HG02678 (cell line): ENCODE measurements at regions not wholly inside any gene's neighbourhood (a gene's known extent, or its start where the extent isn't known, plus 50 kb on each side); places are given as distances from the start of the nearest gene placed in this dataset.
A peak's percentile ranks its signal among the peaks of the same experiment; 100 is the strongest.
"Not testable (repeated sequence)": the region's sequence is repeated elsewhere in the genome, so short reads cannot be mapped to it uniquely, and the experiment has no call there.

Experiments
- ATAC-seq: cut with Tn5 transposase; IDR thresholded peaks from one replicate; pipeline ENCODE4 v1.9.1; 2021; ENCODE audit warnings: mild to moderate bottlenecking, moderate library complexity; ENCODE audit not compliant: unreplicated experiment

GRCh38 chr6:51121380-51121976, 302.8 kb downstream of the TFAP2B start:
- not testable (repeated sequence) for ATAC-seq

DNA sequence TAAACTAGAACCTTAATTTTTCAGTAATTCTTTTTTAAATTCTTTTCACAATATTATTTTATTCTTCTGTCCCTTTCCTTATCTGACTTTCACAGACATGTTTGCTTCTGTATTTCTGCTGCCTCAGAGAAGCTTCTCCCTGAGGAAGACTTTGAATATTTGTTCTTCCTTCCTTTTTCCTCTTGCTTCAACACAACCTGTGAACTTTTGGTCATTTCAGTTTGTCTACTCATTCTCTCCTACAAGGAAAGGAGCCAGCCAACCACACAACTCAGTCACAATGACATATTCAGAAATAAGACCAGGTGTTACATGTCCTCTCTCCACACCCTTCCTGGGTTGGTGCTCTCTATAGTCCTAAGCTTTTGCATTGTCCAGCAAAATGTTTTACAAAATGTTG, 310.4 kb downstream of the TFAP2B start:
- ATAC-seq, result no peak

GRCh38 chr6:51137777-51138176, 319.1 kb downstream of the TFAP2B start:
- ATAC-seq, result no peak

DNA sequence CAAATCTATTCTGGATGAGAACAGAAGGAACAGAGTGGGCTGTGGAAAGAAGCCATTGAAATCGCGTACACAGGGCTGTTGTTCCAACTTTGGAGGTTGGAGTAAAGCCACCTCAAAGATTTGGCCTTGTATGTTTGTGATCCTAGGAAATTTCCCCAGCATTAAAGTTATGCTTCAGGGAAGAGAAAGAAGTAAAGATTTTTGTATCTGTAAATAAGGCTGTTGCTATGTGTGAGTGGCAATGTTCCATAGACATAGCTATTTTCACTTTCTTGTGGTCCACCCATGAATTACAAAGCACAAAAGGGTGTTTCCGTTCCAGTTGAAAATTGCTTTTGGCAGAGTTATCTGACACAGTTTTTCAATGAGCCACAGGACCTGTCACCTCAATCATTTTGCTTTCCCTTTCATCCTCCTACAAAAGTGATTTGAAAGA, 321.3 kb downstream of the TFAP2B start:
- ATAC-seq, result no peak

DNA sequence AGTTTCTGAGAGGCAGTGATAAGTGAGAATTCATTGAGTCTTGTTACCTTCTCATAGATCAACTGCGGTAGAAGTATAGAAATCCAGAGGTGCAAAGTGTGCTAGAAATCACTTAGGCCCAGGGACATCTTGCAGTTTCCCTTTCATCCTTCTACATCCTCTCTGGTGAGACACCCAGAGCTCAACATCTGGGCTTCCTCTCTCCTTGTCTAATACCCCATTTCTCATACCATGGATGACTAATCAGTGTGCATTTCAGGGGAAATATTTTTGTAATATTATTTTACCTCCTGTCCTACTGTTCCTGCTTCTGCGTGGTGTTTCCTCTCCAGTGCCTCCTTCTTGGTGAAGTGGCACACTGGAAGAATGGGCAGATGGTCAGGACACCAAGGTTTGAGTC, 322.4 kb downstream of the TFAP2B start:
- no peak for ATAC-seq

- ATAC-seq, result no peak
Measured at GRCh38 chr6:51147756-51148155, 329.1 kb downstream of the TFAP2B start.

DNA sequence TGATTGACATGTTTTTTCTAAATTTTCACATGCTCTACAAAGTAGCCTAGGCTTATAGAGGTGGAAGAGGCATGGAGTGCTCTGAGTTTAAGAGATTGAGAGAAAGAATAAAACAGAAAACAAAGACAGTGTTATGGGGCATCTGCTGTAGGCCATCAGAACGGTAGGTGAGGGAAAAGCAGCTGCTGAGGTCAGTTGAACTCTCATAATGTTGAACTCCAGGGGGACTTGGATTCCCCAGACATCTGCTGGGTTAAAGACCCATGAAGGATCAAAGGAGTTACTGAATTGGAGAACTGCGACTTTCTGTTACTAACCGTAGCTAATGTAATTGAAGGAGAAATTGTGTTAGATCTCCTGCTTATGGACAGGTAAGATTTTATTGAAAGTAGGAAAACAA, 333.9 kb downstream of the TFAP2B start:
- no peak for ATAC-seq

GRCh38 chr6:51153109-51153508, 334.4 kb downstream of the TFAP2B start:
- ATAC-seq, result no peak

GRCh38 chr6:51154925-51155324, 336.3 kb downstream of the TFAP2B start:
- ATAC-seq, result not testable (repeated sequence)

DNA sequence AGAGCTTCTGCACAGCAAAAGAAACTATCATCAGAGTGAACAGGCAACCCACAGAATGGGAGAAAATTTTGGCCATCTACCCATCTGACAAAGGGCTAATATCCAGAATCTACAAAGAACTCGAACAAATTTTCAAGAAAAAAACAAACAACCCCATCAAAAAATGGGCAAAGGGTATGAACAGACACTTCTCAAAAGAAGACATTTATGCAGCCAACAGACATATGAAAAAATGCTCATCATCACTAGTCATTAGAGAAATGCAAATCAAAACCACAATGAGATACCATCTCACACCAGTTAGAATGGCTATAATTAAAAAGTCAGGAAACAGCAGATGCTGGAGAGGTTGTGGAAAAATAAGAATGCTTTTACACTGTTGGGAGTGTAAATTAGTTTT, 340.6 kb downstream of the TFAP2B start:
- not testable (repeated sequence) for ATAC-seq

GRCh38 chr6:51161752-51162151, 343.1 kb downstream of the TFAP2B start:
- no peak for ATAC-seq

DNA sequence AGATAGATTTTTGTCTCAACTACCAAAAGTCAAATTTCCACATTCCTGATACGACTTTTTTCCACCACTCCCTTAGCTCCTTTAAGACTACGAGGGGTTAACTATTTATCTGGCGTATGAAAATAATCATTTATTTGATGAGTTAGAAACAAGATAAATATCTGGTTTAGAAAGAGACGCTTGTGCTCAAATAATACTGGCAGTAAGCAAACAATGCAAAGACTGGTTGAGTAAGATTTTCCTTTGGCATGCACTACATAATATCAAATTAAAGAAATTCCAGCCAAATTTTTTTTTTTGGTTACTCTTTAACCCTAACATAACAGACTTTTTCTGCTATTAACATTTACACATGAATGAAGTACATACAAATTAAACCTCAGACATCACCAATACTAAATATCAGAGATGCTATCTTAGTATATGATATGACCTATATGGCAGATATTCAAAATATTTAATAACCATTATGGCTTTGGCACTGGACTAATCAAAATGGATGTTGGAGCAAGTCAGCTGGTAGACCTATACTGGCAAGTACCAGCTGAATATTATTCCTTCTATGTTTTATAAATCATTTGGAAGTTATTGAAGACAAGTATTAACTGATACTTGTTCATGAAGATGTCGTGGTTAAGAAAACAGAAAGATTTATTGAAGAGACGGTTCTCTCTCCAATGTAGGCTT, 345.3 kb downstream of the TFAP2B start:
- no peak for ATAC-seq

GRCh38 chr6:51166914-51167313, 348.2 kb downstream of the TFAP2B start:
- no peak for ATAC-seq

GRCh38 chr6:51167468-51167867, 348.8 kb downstream of the TFAP2B start:
- ATAC-seq, result no peak

DNA sequence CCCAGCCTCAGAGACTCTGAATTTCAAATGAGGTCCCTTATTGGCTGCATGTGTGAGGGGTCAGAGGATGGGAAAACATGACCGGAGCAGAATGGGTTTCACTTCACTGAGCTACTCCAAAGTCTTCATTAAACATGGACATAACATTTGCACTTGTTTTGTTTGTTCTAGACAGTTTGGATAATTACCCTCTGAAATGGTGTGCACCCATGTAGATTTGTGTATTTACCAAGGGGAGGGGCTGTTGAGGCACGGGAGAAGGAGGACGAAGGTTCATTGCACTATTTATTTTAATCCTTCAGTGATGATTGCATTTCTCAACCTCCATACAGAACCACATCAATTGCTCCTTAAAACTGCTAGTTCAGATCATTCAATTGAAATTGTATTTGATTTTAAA, 364.2 kb downstream of the TFAP2B start:
- no peak for ATAC-seq

DNA sequence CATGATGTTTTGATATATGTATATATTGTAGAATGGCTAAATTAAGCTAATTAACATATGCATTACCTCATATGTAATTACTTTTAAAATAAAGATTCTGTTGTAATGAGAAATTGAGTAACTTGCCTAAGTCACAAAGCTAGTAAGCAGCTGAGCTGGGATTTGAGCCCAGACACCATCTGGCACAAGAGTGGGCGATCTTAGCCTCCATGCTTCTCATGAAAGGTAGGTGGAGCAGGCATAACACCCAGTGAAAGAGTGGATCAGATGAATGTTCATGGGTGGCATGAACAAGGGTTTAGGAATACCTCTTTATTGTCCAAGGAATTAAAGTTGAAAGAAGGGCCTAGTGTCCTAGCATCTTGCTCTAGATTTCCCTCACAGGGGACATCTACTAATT, 365.4 kb downstream of the TFAP2B start:
- ATAC-seq, result no peak

DNA sequence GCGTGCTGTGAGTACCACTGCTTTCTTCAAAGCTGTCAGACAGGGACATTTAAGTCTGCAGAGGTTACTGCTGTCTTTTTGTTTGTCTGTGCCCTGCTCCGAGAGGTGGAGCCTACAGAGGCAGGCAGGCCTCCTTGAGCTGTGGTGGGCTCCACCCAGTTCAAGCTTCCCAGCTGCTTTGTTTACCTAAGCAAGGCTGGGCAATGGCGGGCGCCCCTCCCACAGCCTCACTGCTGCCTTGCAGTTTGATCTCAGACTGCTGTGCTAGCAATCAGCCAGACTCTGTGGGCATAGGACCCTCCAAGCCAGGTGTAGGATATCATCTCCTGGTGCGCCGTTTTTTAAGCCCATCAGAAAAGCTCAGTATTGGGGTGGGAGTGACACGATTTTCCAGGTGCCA, 374.5 kb downstream of the TFAP2B start:
- not testable (repeated sequence) for ATAC-seq

DNA sequence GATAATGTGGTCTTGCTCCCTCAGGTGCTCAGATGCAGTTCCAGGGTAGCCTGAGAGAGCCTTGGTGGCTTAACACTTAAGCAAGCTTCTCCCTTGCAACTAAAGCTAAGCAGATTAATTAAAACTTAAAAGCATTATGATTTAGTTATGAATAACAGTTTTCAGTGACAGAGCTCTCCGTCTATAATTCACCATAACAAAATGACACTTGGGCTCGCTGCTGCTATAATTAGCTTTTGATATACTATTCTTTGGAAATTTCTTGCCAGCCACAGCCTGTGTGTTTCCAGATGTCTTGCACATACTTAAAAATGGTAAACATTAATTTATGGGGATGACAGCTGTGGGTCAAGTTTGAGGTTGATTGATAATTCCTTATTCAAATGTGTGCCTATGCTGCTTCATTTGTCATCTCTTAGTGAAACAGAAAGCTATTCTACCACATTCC, 380.5 kb downstream of the TFAP2B start:
- peak; percentile 66 for ATAC-seq

DNA sequence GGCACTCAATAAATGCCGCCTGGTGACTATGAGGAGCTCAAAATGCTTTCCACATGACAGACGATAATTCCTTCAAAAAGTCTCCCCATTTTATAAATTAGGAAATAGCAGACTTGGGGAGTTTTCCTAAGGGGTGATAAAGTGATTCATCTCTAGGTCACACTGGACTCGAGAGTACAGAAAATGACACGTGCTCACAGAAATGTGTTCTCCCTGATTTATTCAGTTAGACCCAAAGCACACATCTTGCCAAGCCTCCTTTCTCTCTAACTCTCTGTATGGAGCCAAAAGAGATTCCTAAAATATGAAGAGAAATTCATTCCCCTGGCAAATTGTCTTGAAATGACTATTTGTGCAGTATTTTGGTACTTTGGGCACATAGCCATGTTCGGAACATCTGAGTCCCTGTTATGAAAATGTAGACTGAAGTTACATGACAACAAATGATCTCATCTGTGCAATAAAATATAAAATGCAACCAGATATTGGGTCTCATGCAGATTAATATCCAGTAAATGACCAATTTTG, 381.1 kb downstream of the TFAP2B start:
- no peak for ATAC-seq

- no peak for ATAC-seq
Measured at GRCh38 chr6:51200676-51201075, 382.0 kb downstream of the TFAP2B start.

DNA sequence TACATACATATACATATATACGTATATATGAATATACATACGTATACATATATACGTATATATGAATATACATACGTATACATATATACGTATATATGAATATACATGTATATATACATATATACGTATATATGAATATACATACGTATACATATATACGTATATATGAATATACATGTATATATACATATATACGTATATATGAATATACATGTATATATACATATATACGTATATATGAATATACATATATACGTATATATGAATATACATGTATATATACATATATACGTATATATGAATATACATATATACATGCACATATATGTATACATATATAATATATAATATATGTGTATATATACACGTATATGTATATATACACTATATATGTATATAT, 384.0 kb downstream of the TFAP2B start:
- ATAC-seq, result not testable (repeated sequence)

GRCh38 chr6:51203504-51203903, 384.8 kb downstream of the TFAP2B start:
- ATAC-seq, result no peak
